SU-DHL-6 (cell line): ENCODE measurements at regions not wholly inside any gene's neighbourhood (a gene's known extent, or its start where the extent isn't known, plus 50 kb on each side); places are given as distances from the start of the nearest gene placed in this dataset.

ENCODE experiments used
- H2AFZ ChIP-seq: fragments of 200-600 bp; sonication (generic); 2 replicates; pipeline ENCODE4 v1.6.1; 2014; ENCODE audit warnings: low read depth, mild to moderate bottlenecking, moderate library complexity, mixed read lengths, antibody characterized with exemption, low read length; ENCODE audit not compliant: severe bottlenecking
- H3F3A ChIP-seq: fragments of 200-600 bp; shearing (Covaris generic); 2 replicates; pipeline ENCODE4 v1.6.0; 2016; ENCODE audit warnings: antibody characterized with exemption, mild to moderate bottlenecking; ENCODE audit not compliant: insufficient read depth
- H3K27ac ChIP-seq: fragments of 200-600 bp; sonication (generic); 2 replicates; pipeline ENCODE4 v1.5.1; 2016; ENCODE audit warnings: low read depth, mild to moderate bottlenecking, low read length, moderate library complexity, mixed read lengths
- H3K27me3 ChIP-seq: fragments of 200-600 bp; sonication (generic), shearing (Covaris generic); 2 replicates; pipeline ENCODE4 v1.6.0; 2014; ENCODE audit warnings: mild to moderate bottlenecking, low read length
- H3K36me3 ChIP-seq: fragments of 200-600 bp; sonication (generic); 2 replicates; pipeline ENCODE4 v1.6.1; 2014; ENCODE audit warnings: mild to moderate bottlenecking, low read length, mixed read lengths
- H3K4me2 ChIP-seq: fragments of 300-600, 200-600 bp; shearing (Covaris generic), sonication (generic); 2 replicates; pipeline ENCODE4 v1.6.0; 2014; ENCODE audit warnings: low read length, low read depth, mild to moderate bottlenecking; ENCODE audit not compliant: poor library complexity, severe bottlenecking
- H3K4me3 ChIP-seq: fragments of 200-600 bp; sonication (generic); 2 replicates; pipeline ENCODE4 v1.5.1; 2014; ENCODE audit warnings: antibody characterized with exemption, low read length, mild to moderate bottlenecking, mixed read lengths; ENCODE audit not compliant: insufficient read depth, poor library complexity, severe bottlenecking
- H3K79me2 ChIP-seq: fragments of 200-600 bp; sonication (generic); 2 replicates; pipeline ENCODE4 v1.6.1; 2014; ENCODE audit warnings: mild to moderate bottlenecking, low read length, moderate library complexity; ENCODE audit not compliant: insufficient read depth
- H3K9ac ChIP-seq: fragments of 200-600 bp; sonication (generic); 2 replicates; pipeline ENCODE4 v1.7.0; 2014; ENCODE audit warnings: mild to moderate bottlenecking, low read length
- H3K9me2 ChIP-seq: fragments of 200-600 bp; sonication (generic); replicated peaks from 2 replicates; pipeline ENCODE4 v1.6.1; 2014; ENCODE audit warnings: low read length; ENCODE audit not compliant: insufficient read depth
- H3K9me3 ChIP-seq: fragments of 200-600 bp; sonication (generic); 2 replicates; pipeline ENCODE4 v1.6.1; 2014; ENCODE audit warnings: low read length, mixed read lengths; ENCODE audit not compliant: insufficient read depth
- H4K20me1 ChIP-seq: fragments of 200-600 bp; sonication (generic); 2 replicates; pipeline ENCODE4 v1.6.1; 2014; ENCODE audit warnings: low read depth, mild to moderate bottlenecking, antibody characterized with exemption, low read length, moderate library complexity, mixed read lengths
- EZH2phosphoT487 ChIP-seq: fragments of 200-600 bp; sonication (generic), shearing (Covaris generic); conservative IDR thresholded peaks from 2 replicates; pipeline ENCODE4 v1.6.1; 2018; ENCODE audit warnings: mild to moderate bottlenecking, antibody characterized with exemption, low read length, moderate library complexity, mixed read lengths
- TF ChIP-seq, protein P1 (sequence below): fragments of 200-600 bp; sonication (generic); IDR thresholded peaks from one replicate; pipeline ENCODE4 v1.5.1; 2017; ENCODE audit warnings: antibody characterized with exemption, mild to moderate bottlenecking, low read length, moderate library complexity; ENCODE audit not compliant: insufficient read depth, poor library complexity, severe bottlenecking

DNA sequence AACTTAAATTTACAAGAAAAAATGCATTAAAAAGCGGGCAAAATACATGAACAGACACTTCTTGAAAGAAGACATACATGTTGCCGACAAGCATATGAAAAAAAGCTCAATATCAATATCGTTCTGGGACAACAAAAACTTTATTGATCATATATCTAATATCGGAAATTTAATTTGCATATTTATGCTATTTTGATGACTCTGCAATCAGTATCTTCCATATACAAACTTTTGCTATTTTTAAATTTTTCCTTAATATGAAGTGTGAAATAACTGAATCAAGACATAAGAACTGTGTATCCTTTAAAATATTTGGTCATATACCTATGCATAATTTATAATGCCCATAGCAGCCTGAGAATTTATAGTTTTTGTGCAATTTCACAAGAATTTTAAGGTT, 224.6 kb downstream of the ALX1 start:
- Histone ChIP-seq H3K9me3 (no peaks in the 10 kb centered on the region), H3K27ac (no peak overlapping the region), H3K36me3 (no peaks in the 10 kb centered on the region), H3K9me2 (no peaks in the 10 kb centered on the region), H3F3A (no peaks in the 10 kb centered on the region), H3K4me3 (no peak overlapping the region), H2AFZ (no peak overlapping the region), H3K79me2 (no peaks in the 10 kb centered on the region), H4K20me1 (no peaks in the 10 kb centered on the region), H3K27me3 (no peaks in the 10 kb centered on the region), H3K9ac (no peak overlapping the region), H3K4me2 (no peak overlapping the region)
- TF ChIP-seq EZH2phosphoT487 = no peak
- TF ChIP-seq, protein P1, sequence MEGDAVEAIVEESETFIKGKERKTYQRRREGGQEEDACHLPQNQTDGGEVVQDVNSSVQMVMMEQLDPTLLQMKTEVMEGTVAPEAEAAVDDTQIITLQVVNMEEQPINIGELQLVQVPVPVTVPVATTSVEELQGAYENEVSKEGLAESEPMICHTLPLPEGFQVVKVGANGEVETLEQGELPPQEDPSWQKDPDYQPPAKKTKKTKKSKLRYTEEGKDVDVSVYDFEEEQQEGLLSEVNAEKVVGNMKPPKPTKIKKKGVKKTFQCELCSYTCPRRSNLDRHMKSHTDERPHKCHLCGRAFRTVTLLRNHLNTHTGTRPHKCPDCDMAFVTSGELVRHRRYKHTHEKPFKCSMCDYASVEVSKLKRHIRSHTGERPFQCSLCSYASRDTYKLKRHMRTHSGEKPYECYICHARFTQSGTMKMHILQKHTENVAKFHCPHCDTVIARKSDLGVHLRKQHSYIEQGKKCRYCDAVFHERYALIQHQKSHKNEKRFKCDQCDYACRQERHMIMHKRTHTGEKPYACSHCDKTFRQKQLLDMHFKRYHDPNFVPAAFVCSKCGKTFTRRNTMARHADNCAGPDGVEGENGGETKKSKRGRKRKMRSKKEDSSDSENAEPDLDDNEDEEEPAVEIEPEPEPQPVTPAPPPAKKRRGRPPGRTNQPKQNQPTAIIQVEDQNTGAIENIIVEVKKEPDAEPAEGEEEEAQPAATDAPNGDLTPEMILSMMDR = no peak

- no peaks in the 10 kb centered on the region for H3K36me3 ChIP-seq
- no peak overlapping the region for H3K27ac ChIP-seq
- H3F3A ChIP-seq = no peaks in the 10 kb centered on the region
- no peaks in the 10 kb centered on the region for H4K20me1 ChIP-seq
- no peak overlapping the region for H3K9ac ChIP-seq
- H3K9me3 ChIP-seq = no peaks in the 10 kb centered on the region
- H3K27me3 ChIP-seq = no peaks in the 10 kb centered on the region
- H3K9me2 ChIP-seq = no peaks in the 10 kb centered on the region
- no peaks in the 10 kb centered on the region for H3K79me2 ChIP-seq
- no peak overlapping the region for H3K4me2 ChIP-seq
- H2AFZ ChIP-seq = no peak overlapping the region
- no peak overlapping the region for H3K4me3 ChIP-seq
- TF ChIP-seq, protein P1 = no peak
- TF ChIP-seq EZH2phosphoT487 = no peak
Observed at GRCh38 chr12:85507456-85507855, 227.4 kb downstream of the ALX1 start.

DNA sequence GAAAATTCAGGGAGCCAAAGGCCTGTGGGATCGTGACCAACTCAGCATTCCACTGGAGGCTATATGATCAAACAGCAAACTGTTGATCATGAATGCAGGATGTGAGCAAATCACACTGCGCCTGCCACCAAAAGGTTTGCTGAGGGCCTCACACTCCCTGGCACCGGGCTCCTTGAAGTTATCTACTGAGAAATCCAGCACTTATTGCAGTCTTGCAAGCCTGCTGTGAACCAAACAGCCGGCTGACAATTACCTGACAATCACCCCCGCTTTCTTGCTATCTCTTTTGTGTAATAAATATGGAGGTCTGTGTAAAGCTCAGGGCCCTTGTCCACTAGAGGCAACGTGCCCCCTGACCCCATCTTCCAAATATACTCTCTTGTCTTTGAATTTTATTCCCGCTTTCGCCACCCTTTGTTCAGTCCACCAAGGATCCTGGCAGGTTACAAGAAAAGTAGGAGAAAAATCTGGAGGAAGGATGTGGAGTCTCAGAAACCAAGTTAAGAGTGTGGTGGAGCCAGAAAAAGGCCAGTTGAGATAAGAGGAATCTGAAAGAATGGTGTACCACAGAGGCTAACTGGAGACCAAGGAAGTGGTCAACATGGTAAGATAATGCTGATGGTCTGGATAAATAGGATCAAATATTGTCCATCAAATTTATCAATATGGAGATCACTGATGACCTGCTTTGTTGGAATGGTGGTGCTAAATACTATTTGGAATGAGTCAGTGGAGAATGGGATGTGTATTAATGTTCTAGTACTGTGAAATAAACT, 229.2 kb downstream of the ALX1 start:
- TF ChIP-seq EZH2phosphoT487 = no peak
- TF ChIP-seq, protein P1 = no peak
- Histone ChIP-seq H3K4me2 (no peak overlapping the region), H3K27ac (no peak overlapping the region), H3F3A (no peaks in the 10 kb centered on the region), H3K9me3 (no peaks in the 10 kb centered on the region), H2AFZ (no peak overlapping the region), H3K9ac (no peak overlapping the region), H3K27me3 (no peaks in the 10 kb centered on the region), H3K9me2 (no peaks in the 10 kb centered on the region), H3K4me3 (no peak overlapping the region), H3K79me2 (no peaks in the 10 kb centered on the region), H3K36me3 (no peaks in the 10 kb centered on the region), H4K20me1 (no peaks in the 10 kb centered on the region)
